Cardiac muscle cell (in vitro differentiated cells and primary cell): ENCODE measurements at regions not wholly inside any gene's neighbourhood (a gene's known extent, or its start where the extent isn't known, plus 50 kb on each side); places are given as distances from the start of the nearest gene placed in this dataset.
"Not testable (repeated sequence)": the region's sequence is repeated elsewhere in the genome, so short reads cannot be mapped to it uniquely, and the experiment has no call there.

Source experiments
- DNase-seq, 2 donors: peaks; one replicate each; pipeline versions ENCODE4 v3.0.0 to v3.0.0-alpha.2; 2010 to 2017; ENCODE audit warnings: low read depth in 1 of 2, low spot score in 1 of 2
- H3K27ac ChIP-seq: fragments of 200-600 bp; sonication (generic); 2 replicates; pipeline ENCODE4 v1.5.1; 2016
- H3K27me3 ChIP-seq: fragments of 200-600 bp; sonication (generic); 2 replicates; pipeline ENCODE4 v1.6.0; 2016; ENCODE audit warnings: control low read depth
- H3K36me3 ChIP-seq: fragments of 200-600 bp; sonication (generic); 2 replicates; pipeline ENCODE4 v1.5.1; 2016; ENCODE audit warnings: control low read depth
- H3K4me1 ChIP-seq: fragments of 200-600 bp; sonication (generic); 2 replicates; pipeline ENCODE4 v1.8.1; 2017; ENCODE audit warnings: low read depth, mild to moderate bottlenecking, mixed run types
- H3K4me3 ChIP-seq: fragments of 200-600 bp; sonication (generic); 2 replicates; pipeline ENCODE4 v1.5.1; 2016; ENCODE audit warnings: mild to moderate bottlenecking
- H3K9me3 ChIP-seq: fragments of 200-600 bp; sonication (generic); 2 replicates; pipeline ENCODE4 v1.5.1; 2017; ENCODE audit warnings: low read depth, mild to moderate bottlenecking, control low read depth
- TF ChIP-seq, protein P1 (sequence below): IDR thresholded peaks from 2 replicates; pipeline ENCODE4 v1.5.1; 2012; ENCODE audit warnings: low read depth, mild to moderate bottlenecking, low read length

DNA sequence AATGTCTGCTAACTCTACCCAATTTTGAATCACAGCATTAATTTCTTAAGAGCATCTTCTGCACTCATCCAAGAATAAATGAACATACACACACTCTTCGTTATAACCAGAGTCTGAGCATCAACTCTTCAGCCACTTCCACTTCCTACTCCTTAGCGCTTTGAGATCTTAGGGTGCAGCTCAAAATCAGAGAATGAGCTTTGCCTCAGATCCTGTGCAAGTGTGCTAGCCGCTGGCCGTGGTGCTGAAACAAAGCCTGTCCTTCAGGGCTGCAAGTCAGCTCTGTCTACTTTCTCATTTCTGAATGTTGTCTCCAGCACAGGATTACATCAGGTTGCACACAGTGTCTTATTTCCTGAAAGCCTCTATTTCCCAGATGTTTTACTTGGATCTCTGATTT is 165.4 kb downstream of the AIPL1 start:
- no peaks in the 10 kb centered on the region for H3K36me3 ChIP-seq
- H3K27ac ChIP-seq, result no peak overlapping the region
- H3K4me1 ChIP-seq, result no peaks in the 10 kb centered on the region
- no peaks in the 10 kb centered on the region for H3K27me3 ChIP-seq
- no peaks in the 10 kb centered on the region for H3K9me3 ChIP-seq
- no peak overlapping the region for H3K4me3 ChIP-seq
- TF ChIP-seq, protein P1, sequence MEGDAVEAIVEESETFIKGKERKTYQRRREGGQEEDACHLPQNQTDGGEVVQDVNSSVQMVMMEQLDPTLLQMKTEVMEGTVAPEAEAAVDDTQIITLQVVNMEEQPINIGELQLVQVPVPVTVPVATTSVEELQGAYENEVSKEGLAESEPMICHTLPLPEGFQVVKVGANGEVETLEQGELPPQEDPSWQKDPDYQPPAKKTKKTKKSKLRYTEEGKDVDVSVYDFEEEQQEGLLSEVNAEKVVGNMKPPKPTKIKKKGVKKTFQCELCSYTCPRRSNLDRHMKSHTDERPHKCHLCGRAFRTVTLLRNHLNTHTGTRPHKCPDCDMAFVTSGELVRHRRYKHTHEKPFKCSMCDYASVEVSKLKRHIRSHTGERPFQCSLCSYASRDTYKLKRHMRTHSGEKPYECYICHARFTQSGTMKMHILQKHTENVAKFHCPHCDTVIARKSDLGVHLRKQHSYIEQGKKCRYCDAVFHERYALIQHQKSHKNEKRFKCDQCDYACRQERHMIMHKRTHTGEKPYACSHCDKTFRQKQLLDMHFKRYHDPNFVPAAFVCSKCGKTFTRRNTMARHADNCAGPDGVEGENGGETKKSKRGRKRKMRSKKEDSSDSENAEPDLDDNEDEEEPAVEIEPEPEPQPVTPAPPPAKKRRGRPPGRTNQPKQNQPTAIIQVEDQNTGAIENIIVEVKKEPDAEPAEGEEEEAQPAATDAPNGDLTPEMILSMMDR, result no peak
- peak; percentile 40 to 89 for DNase-seq

DNA sequence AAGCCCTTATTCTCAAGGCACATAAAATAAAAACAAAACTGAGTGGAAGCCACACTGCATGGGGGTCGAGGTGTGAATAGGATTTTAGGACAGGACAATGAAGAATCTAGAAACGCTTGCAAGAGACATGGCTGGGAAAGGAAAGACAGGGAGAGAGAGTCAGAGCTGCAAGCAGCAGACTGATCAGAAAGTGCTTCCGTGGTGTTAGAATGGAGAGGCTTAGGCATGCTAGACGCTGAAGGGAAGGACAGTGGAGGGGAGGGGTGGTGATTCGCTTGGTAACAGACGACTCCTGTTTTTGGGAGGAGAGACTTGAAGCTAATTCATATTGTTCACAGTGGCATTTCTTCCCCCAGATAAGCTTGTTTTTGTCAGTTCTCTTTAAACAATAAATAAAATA is 173.5 kb downstream of the AIPL1 start:
- Histone ChIP-seq H3K4me1 (no peaks in the 10 kb centered on the region), H3K36me3 (no peaks in the 10 kb centered on the region), H3K9me3 (no peaks in the 10 kb centered on the region), H3K4me3 (no peak overlapping the region), H3K27ac (no peak overlapping the region), H3K27me3 (no peaks in the 10 kb centered on the region)
- TF ChIP-seq, protein P1, result no peak
- no peak for DNase-seq

DNA sequence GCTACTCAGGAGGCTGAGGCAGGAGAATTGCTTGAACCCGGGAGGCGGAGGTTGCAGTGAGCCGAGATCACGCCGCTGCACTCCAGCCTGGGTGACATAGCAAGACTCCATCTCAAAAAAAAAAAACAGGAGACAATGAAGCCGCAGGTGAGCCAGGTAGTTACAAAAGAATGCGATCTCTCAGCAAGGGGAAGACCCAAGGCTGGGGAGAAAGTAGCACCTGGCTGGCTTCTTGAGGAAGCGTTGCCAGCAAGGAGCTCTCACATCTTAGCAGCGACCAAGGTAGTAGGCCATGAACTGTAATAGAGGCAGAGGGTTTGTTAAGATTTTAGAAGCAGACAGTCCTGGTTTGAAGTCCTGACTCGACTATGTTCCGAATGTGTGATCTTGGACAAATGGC is 175.0 kb downstream of the AIPL1 start:
- Histone ChIP-seq H3K4me1 (no peaks in the 10 kb centered on the region), H3K36me3 (no peaks in the 10 kb centered on the region), H3K27me3 (no peaks in the 10 kb centered on the region), H3K27ac (no peak overlapping the region), H3K4me3 (no peak overlapping the region), H3K9me3 (no peaks in the 10 kb centered on the region)
- TF ChIP-seq, protein P1, result no peak
- DNase-seq, result no peak

DNA sequence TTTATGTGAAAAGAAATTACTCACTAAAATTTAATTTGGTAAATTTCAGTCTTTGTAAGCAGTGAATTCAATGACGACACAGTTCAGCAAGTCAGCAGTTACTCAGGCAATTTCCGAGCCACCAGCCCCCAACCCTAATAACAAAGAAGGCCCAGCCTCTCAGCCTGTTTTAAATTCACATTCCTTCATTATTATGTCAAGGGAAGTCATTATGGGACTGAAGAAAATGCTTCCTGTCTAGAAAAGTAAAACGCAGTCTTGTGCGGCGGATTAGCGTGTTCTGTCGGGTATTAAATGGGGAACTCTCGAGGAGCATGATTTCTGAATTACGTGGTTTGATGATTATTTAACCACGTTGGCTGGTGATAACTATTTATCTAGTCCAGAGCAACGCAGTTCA is 177.6 kb downstream of the AIPL1 start:
- Histone ChIP-seq H3K36me3 (no peaks in the 10 kb centered on the region), H3K9me3 (no peaks in the 10 kb centered on the region), H3K27ac (no peak overlapping the region), H3K4me1 (no peaks in the 10 kb centered on the region), H3K4me3 (no peak overlapping the region), H3K27me3 (no peaks in the 10 kb centered on the region)
- TF ChIP-seq, protein P1, result no peak
- DNase-seq, result peak in 1 of 2 donors; percentile 50

DNA sequence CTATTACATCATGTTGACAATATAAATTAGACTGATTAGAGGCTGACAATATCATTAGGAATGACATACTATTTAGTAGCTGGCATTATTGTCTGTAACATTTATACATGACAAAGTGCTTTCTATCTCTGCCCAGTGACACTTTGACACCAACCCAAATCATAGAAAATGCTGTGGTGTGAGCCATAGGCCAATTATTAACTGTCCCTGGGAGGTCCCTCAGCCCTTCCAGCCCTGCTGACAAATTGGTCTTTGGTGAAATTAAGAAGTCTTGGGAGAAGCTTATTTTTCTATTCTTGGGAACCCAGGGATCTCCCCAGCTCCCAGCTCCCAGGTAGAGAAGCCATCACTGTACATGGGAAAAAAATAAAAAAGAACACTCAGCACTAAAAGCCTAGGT is 179.6 kb downstream of the AIPL1 start:
- H3K27ac ChIP-seq, result no peak overlapping the region
- H3K4me3 ChIP-seq, result no peak overlapping the region
- H3K9me3 ChIP-seq, result no peaks in the 10 kb centered on the region
- no peak for DNase-seq
- no peaks in the 10 kb centered on the region for H3K27me3 ChIP-seq
- H3K4me1 ChIP-seq, result no peaks in the 10 kb centered on the region
- TF ChIP-seq, protein P1, result no peak
- H3K36me3 ChIP-seq, result no peaks in the 10 kb centered on the region

DNA sequence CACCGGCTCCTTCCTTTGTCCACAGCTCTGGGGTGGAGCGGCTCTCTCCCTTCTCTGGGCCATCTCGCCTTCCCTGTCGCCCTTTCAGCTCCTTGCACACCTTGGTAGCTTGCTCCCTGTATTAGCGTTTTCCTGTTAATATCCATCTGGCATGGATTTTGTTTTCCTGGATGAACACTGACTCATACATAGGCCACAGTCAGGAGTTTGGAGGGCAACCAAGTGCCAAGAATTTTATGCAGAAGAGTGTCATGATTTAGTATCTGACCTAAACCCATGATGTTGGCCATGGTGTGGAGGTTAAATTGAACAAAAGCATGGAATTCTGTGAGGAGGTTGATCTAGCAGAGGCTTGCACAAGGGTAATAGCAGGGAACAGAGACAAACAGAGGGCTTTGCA is 180.9 kb downstream of the AIPL1 start:
- Histone ChIP-seq H3K9me3 (no peaks in the 10 kb centered on the region), H3K36me3 (no peaks in the 10 kb centered on the region), H3K4me1 (no peaks in the 10 kb centered on the region), H3K27ac (no peak overlapping the region), H3K27me3 (no peaks in the 10 kb centered on the region), H3K4me3 (no peak overlapping the region)
- DNase-seq, result no peak
- TF ChIP-seq, protein P1, result no peak

DNA sequence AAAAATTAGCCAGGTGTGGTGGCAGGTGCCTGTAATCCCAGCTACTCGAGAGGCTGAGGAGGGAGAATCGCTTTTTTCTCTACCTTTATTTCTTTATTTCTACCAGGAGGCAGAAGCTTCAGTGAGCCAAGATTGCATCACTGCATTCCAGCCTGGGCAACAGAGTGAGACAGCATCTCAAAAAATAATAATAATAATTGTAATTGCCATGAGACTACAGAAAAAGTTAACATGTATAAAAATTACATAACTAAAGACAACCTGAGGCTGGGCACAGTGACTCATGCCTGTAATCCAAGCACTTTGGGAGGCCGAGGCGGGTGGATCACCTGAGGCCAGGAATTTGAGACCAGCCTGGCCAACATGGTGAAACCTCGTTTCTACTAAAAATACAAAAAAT is 181.5 kb downstream of the WSCD1 start:
- not testable (repeated sequence) for H3K36me3 ChIP-seq, H3K27me3 ChIP-seq, H3K4me3 ChIP-seq, DNase-seq, H3K4me1 ChIP-seq, H3K9me3 ChIP-seq, H3K27ac ChIP-seq
